ENCODE measurements at regions not wholly inside any gene's neighbourhood (a gene's known extent, or its start where the extent isn't known, plus 50 kb on each side); places are given as distances from the start of the nearest gene placed in this dataset.

GRCh38 chr5:118555727-118556126 lies 432.6 kb downstream of the DTWD2 start:
- TF ChIP-seq POLR2A (IDR thresholded peaks at IDR 0.05), result no peak
- TF ChIP-seq, protein P1, sequence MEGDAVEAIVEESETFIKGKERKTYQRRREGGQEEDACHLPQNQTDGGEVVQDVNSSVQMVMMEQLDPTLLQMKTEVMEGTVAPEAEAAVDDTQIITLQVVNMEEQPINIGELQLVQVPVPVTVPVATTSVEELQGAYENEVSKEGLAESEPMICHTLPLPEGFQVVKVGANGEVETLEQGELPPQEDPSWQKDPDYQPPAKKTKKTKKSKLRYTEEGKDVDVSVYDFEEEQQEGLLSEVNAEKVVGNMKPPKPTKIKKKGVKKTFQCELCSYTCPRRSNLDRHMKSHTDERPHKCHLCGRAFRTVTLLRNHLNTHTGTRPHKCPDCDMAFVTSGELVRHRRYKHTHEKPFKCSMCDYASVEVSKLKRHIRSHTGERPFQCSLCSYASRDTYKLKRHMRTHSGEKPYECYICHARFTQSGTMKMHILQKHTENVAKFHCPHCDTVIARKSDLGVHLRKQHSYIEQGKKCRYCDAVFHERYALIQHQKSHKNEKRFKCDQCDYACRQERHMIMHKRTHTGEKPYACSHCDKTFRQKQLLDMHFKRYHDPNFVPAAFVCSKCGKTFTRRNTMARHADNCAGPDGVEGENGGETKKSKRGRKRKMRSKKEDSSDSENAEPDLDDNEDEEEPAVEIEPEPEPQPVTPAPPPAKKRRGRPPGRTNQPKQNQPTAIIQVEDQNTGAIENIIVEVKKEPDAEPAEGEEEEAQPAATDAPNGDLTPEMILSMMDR (IDR thresholded peaks at IDR 0.05), result no peak

Measured in Peyer's patch (tissue), 4 donors.